ENCODE measurements at regions not wholly inside any gene's neighbourhood (a gene's known extent, or its start where the extent isn't known, plus 50 kb on each side); places are given as distances from the start of the nearest gene placed in this dataset.

DNA sequence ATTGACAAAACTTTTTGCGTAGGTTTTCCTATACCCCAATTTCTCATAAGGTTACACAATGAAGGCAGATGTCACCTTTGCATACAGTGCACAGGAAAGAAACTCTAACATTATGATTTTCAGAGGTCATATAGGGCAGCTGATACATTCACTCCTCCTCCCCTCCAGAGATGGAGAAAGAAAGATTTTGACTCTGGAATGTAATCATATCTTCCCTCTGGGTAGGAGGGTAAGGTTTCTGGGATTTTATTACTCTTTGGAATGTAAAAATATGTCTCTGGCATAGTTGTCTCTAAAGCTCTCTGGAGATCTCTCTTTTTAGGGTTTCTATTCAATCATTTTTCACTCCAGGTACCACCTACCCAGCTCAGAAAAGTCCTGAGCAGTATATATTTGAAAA is 398.3 kb downstream of the GPD2 start:
- H3K9me3 Mint-ChIP-seq (ENCODE audit: low read depth), result peaks cover 11% of the 10 kb centered on the region
- TF ChIP-seq, protein P1, sequence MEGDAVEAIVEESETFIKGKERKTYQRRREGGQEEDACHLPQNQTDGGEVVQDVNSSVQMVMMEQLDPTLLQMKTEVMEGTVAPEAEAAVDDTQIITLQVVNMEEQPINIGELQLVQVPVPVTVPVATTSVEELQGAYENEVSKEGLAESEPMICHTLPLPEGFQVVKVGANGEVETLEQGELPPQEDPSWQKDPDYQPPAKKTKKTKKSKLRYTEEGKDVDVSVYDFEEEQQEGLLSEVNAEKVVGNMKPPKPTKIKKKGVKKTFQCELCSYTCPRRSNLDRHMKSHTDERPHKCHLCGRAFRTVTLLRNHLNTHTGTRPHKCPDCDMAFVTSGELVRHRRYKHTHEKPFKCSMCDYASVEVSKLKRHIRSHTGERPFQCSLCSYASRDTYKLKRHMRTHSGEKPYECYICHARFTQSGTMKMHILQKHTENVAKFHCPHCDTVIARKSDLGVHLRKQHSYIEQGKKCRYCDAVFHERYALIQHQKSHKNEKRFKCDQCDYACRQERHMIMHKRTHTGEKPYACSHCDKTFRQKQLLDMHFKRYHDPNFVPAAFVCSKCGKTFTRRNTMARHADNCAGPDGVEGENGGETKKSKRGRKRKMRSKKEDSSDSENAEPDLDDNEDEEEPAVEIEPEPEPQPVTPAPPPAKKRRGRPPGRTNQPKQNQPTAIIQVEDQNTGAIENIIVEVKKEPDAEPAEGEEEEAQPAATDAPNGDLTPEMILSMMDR (IDR thresholded peaks at IDR 0.05), result no peak
- peaks cover 13% of the 10 kb centered on the region for H3K27me3 Mint-ChIP-seq (ENCODE audit: low read depth)
- no peak overlapping the region for H3K27ac Mint-ChIP-seq (ENCODE audit: unreplicated experiment)
- H3K36me3 Mint-ChIP-seq (ENCODE audit: low read depth), result no peaks in the 10 kb centered on the region
- H3K4me3 Mint-ChIP-seq (ENCODE audit: unreplicated experiment), result no peak overlapping the region
- DNase-seq (ENCODE audit: low spot score), result no peak
- H3K4me1 Mint-ChIP-seq (ENCODE audit: low read depth), result peaks cover 7% of the 10 kb centered on the region

GRCh38 chr2:156837635-156838370 is 401.6 kb downstream of the GPD2 start:
- Mint-ChIP-seq H3K4me3 (ENCODE audit: unreplicated experiment) (no peak overlapping the region), H3K27ac (ENCODE audit: unreplicated experiment) (no peak overlapping the region), H3K36me3 (ENCODE audit: low read depth) (no peaks in the 10 kb centered on the region), H3K9me3 (ENCODE audit: low read depth) (peaks cover 2% of the 10 kb centered on the region), H3K27me3 (ENCODE audit: low read depth) (peaks cover 3% of the 10 kb centered on the region), H3K4me1 (ENCODE audit: low read depth) (peaks cover 7% of the 10 kb centered on the region)
- TF ChIP-seq, protein P1 (IDR thresholded peaks at IDR 0.05), result no peak
- no peak for DNase-seq (ENCODE audit: low spot score)

DNA sequence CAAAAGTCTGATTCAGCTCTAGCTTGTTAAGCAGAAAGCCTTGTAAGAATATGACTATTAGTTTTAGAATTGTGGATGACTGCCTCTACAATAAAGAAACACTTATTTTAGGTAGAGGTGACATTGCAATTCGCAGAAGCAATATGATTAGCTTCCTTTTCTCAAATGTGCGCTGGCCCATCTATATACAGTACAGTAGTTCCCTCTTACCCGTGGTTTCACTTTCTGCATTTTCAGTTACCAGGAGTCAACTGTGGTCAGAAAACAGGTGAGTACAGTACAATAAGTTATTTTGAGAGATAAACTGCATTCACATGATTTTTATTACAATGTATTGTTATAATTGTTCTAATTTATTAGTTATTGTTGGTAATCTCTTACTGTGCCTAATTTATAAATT is 405.1 kb downstream of the GPD2 start:
- Mint-ChIP-seq H3K4me3 (ENCODE audit: unreplicated experiment) (no peak overlapping the region), H3K9me3 (ENCODE audit: low read depth) (no peaks in the 10 kb centered on the region), H3K4me1 (ENCODE audit: low read depth) (peaks cover 7% of the 10 kb centered on the region), H3K27ac (ENCODE audit: unreplicated experiment) (no peak overlapping the region), H3K36me3 (ENCODE audit: low read depth) (no peaks in the 10 kb centered on the region), H3K27me3 (ENCODE audit: low read depth) (peaks cover 7% of the 10 kb centered on the region)
- DNase-seq (ENCODE audit: low spot score), result no peak
- TF ChIP-seq, protein P1 (IDR thresholded peaks at IDR 0.05), result no peak

DNA sequence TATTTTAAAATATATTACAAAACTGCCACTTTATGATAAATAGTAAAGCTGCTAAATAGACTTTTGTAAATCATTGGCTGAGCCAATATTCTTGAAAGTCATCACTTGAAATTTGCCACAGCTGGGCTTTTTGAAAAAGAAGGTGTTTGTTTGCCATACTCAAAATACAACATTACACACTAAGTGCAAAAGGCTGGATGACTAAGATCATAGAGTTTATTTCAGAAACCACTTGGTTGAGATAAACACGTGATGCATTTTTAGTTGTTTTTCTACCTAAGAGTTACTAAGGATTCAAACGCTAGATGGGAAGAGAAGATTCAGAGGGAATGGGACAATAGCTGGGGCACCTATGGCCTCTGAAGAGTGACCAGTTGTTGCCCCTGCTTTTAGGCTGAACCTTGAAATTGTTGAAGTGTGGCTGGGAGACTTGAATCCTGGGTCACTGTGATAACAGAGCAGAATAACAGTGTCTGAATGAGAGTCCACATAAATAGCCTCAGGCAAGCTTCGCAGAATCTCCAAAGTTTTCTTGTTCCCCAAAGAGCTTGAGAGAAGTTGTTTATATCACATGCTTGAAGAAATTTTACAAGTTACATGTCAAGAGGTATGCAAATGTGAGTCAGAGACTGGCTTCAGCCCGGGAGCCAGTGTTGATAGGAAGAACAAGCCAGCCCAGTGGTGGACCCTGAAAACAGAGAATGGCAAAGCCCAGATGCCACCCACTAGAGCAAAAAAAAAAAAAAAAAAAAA is 409.8 kb downstream of the GPD2 start:
- DNase-seq (ENCODE audit: low spot score), result no peak
- Mint-ChIP-seq H3K4me1 (ENCODE audit: low read depth) (no peaks in the 10 kb centered on the region), H3K36me3 (ENCODE audit: low read depth) (no peaks in the 10 kb centered on the region), H3K27me3 (ENCODE audit: low read depth) (peaks cover 12% of the 10 kb centered on the region), H3K27ac (ENCODE audit: unreplicated experiment) (no peak overlapping the region), H3K9me3 (ENCODE audit: low read depth) (no peaks in the 10 kb centered on the region), H3K4me3 (ENCODE audit: unreplicated experiment) (no peak overlapping the region)
- TF ChIP-seq, protein P1 (IDR thresholded peaks at IDR 0.05), result no peak

DNA sequence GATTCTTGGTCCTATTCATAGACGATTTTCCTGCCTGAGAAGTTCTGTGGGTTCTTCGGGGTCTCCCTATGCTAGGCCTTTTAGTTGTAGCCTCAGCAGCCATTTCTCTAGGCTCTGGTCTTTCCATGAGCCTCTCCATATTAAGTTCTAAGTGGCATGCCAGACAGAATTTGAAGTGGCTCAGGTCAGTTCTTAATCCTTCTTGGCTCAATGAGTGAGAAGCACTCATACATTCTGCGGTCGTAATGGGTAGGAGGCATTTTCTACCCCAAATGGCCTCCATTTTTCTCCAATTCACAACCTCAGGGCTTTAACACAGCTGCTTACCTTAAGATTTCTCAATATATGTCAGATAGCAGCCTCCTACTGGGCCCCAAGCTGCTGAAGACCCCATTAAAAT is 405.3 kb upstream of the GALNT5 start:
- H3K4me3 Mint-ChIP-seq (ENCODE audit: unreplicated experiment), result no peak overlapping the region
- H3K27ac Mint-ChIP-seq (ENCODE audit: unreplicated experiment), result no peak overlapping the region
- no peaks in the 10 kb centered on the region for H3K9me3 Mint-ChIP-seq (ENCODE audit: low read depth)
- H3K4me1 Mint-ChIP-seq (ENCODE audit: low read depth), result no peaks in the 10 kb centered on the region
- no peaks in the 10 kb centered on the region for H3K36me3 Mint-ChIP-seq (ENCODE audit: low read depth)
- no peak for DNase-seq (ENCODE audit: low spot score)
- peaks cover 14% of the 10 kb centered on the region for H3K27me3 Mint-ChIP-seq (ENCODE audit: low read depth)
- TF ChIP-seq, protein P1 (IDR thresholded peaks at IDR 0.05), result no peak
